ENCODE measurements at regions not wholly inside any gene's neighbourhood (a gene's known extent, or its start where the extent isn't known, plus 50 kb on each side); places are given as distances from the start of the nearest gene placed in this dataset.

DNA sequence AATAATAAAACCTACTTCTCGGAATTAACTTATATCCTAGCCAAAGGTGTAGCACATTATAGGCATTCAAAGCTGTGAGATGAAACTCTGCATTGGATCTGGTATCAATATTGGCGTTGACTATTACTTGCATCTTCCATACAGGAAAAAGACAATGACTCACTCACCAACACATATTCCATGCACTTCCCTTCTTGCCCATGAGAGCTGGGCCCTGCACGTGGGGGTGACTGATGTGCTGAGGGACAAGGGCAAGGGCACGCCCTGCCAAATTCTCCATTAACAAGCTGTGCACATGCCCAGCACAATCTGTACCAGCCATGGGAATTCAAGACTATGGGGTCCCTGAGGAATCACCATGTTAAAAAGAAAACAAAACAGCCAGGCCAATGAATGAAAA lies 188.1 kb upstream of the PDE1C start:
- no peaks in the 10 kb centered on the region for H3K79me2 ChIP-seq (ENCODE audit: insufficient read depth, low read length)
- H3K27ac ChIP-seq (ENCODE audit: low read length): no peak overlapping the region
- no peak overlapping the region for H2AFZ ChIP-seq (ENCODE audit: low read depth, low read length)
- no peak for DNase-seq
- H3K36me3 ChIP-seq (ENCODE audit: insufficient read depth, low read length): no peaks in the 10 kb centered on the region
- no peaks in the 10 kb centered on the region for H3K9me3 ChIP-seq (ENCODE audit: insufficient read depth, low read length, severe bottlenecking)
- no peak overlapping the region for H3K9ac ChIP-seq (ENCODE audit: low read depth, low read length)
- H3K4me1 ChIP-seq (ENCODE audit: insufficient read depth, low read length): no peaks in the 10 kb centered on the region
- no peaks in the 10 kb centered on the region for H4K20me1 ChIP-seq (ENCODE audit: insufficient read depth, low read length)
- TF ChIP-seq, protein P1, sequence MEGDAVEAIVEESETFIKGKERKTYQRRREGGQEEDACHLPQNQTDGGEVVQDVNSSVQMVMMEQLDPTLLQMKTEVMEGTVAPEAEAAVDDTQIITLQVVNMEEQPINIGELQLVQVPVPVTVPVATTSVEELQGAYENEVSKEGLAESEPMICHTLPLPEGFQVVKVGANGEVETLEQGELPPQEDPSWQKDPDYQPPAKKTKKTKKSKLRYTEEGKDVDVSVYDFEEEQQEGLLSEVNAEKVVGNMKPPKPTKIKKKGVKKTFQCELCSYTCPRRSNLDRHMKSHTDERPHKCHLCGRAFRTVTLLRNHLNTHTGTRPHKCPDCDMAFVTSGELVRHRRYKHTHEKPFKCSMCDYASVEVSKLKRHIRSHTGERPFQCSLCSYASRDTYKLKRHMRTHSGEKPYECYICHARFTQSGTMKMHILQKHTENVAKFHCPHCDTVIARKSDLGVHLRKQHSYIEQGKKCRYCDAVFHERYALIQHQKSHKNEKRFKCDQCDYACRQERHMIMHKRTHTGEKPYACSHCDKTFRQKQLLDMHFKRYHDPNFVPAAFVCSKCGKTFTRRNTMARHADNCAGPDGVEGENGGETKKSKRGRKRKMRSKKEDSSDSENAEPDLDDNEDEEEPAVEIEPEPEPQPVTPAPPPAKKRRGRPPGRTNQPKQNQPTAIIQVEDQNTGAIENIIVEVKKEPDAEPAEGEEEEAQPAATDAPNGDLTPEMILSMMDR (IDR thresholded peaks at IDR 0.05; ENCODE audit: borderline replicate concordance, extremely low read depth, low read length, poor library complexity, severe bottlenecking): no peak
- TF ChIP-seq EZH2 (IDR thresholded peaks at IDR 0.05; ENCODE audit: borderline replicate concordance, low read depth, low read length, severe bottlenecking): no peak
- ATAC-seq (ENCODE audit: insufficient read depth, low read depth): no peak
- H3K4me3 ChIP-seq (ENCODE audit: low read depth in 1 of 2, low read length in 2 of 2): no peak overlapping the region
- H3K27me3 ChIP-seq (ENCODE audit: insufficient read depth, low read length, poor library complexity): no peaks in the 10 kb centered on the region
- H3K4me2 ChIP-seq (ENCODE audit: insufficient read depth, low read length): no peak overlapping the region

DNA sequence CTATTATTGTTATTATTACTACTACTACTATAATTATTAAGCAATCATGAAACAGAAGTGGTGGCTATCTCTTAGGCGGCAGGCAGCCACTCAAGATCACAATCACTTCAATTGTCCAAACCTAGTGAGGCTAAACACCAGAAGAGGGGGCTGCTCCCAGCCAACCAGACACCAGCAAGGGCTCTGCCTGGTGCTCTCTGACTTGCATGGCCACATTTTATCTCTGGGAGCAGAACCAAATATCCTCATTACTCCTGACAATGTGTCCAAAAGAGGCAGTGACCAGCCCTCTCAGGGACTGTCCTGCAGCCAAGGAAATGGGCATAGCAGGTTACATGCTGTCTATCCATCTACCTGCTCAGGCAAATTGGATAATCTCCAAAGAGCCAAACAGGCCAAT lies 187.4 kb upstream of the PDE1C start:
- Histone ChIP-seq H3K79me2 (ENCODE audit: insufficient read depth, low read length) (no peaks in the 10 kb centered on the region), H3K4me2 (ENCODE audit: insufficient read depth, low read length) (no peak overlapping the region), H4K20me1 (ENCODE audit: insufficient read depth, low read length) (no peaks in the 10 kb centered on the region), H3K9me3 (ENCODE audit: insufficient read depth, low read length, severe bottlenecking) (no peaks in the 10 kb centered on the region), H3K27ac (ENCODE audit: low read length) (no peak overlapping the region), H3K36me3 (ENCODE audit: insufficient read depth, low read length) (no peaks in the 10 kb centered on the region), H2AFZ (ENCODE audit: low read depth, low read length) (no peak overlapping the region), H3K27me3 (ENCODE audit: insufficient read depth, low read length, poor library complexity) (no peaks in the 10 kb centered on the region), H3K4me1 (ENCODE audit: insufficient read depth, low read length) (no peaks in the 10 kb centered on the region), H3K9ac (ENCODE audit: low read depth, low read length) (no peak overlapping the region), H3K4me3 (ENCODE audit: low read depth in 1 of 2, low read length in 2 of 2) (no peak overlapping the region)
- DNase-seq (no peak), ATAC-seq (ENCODE audit: insufficient read depth, low read depth) (no peak)
- TF ChIP-seq EZH2 (IDR thresholded peaks at IDR 0.05; ENCODE audit: borderline replicate concordance, low read depth, low read length, severe bottlenecking): no peak
- TF ChIP-seq, protein P1 (IDR thresholded peaks at IDR 0.05; ENCODE audit: borderline replicate concordance, extremely low read depth, low read length, poor library complexity, severe bottlenecking): no peak

DNA sequence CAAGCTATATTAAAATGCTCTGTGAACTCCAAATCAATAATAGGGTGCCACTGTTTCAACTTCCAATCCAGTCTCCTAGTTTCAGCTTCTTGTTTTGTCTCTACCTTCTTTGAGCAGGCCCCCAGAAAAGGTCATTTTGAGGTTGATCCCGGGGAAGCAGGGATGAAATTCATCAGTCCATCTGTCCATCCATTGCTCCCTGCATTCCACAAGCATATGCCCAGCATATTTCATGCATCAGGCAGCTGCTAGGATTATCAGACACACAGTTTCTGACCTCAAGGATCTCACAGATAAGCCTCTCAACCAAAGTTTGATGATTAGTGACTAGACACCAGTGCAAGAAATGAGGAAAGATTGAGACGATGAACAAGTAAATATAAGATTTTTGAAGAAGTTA lies 186.6 kb upstream of the PDE1C start:
- no peak for TF ChIP-seq EZH2 (IDR thresholded peaks at IDR 0.05; ENCODE audit: borderline replicate concordance, low read depth, low read length, severe bottlenecking)
- TF ChIP-seq, protein P1 (IDR thresholded peaks at IDR 0.05; ENCODE audit: borderline replicate concordance, extremely low read depth, low read length, poor library complexity, severe bottlenecking): no peak

DNA sequence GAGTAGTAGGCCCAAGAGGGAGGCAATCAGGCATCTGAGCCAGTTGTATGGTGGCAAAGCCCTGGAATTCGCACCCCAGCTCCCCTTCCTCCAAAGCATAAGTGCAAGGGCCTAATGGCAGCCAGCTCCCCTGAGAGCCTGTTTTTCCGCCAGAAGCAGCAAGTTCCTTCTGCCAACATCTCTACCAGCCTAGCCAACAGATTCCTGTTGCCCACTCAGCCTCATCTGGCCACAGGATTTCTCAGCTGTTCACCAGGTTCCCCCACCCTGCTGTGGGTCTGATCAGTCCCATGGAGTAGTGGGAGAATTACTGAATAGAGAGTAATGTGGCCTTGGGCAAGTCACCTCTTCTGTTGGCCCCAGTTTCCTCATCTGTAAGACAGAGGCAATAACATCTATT lies 186.2 kb upstream of the PDE1C start:
- TF ChIP-seq EZH2 (IDR thresholded peaks at IDR 0.05; ENCODE audit: borderline replicate concordance, low read depth, low read length, severe bottlenecking): no peak
- TF ChIP-seq, protein P1 (IDR thresholded peaks at IDR 0.05; ENCODE audit: borderline replicate concordance, extremely low read depth, low read length, poor library complexity, severe bottlenecking): no peak
- H3K79me2 ChIP-seq (ENCODE audit: insufficient read depth, low read length): no peaks in the 10 kb centered on the region
- H3K4me2 ChIP-seq (ENCODE audit: insufficient read depth, low read length): no peak overlapping the region
- H3K9ac ChIP-seq (ENCODE audit: low read depth, low read length): no peak overlapping the region
- ATAC-seq (ENCODE audit: insufficient read depth, low read depth) (no peak), DNase-seq (no peak)
- H4K20me1 ChIP-seq (ENCODE audit: insufficient read depth, low read length): no peaks in the 10 kb centered on the region
- no peaks in the 10 kb centered on the region for H3K36me3 ChIP-seq (ENCODE audit: insufficient read depth, low read length)
- no peaks in the 10 kb centered on the region for H3K27me3 ChIP-seq (ENCODE audit: insufficient read depth, low read length, poor library complexity)
- no peak overlapping the region for H2AFZ ChIP-seq (ENCODE audit: low read depth, low read length)
- H3K4me1 ChIP-seq (ENCODE audit: insufficient read depth, low read length): no peaks in the 10 kb centered on the region
- no peak overlapping the region for H3K27ac ChIP-seq (ENCODE audit: low read length)
- H3K4me3 ChIP-seq (ENCODE audit: low read depth in 1 of 2, low read length in 2 of 2): no peak overlapping the region
- no peaks in the 10 kb centered on the region for H3K9me3 ChIP-seq (ENCODE audit: insufficient read depth, low read length, severe bottlenecking)

More for the DNA sequence above, 186.6 kb upstream of the PDE1C start:
- Histone ChIP-seq H4K20me1 (ENCODE audit: insufficient read depth, low read length) (no peaks in the 10 kb centered on the region), H3K4me3 (ENCODE audit: low read depth in 1 of 2, low read length in 2 of 2) (no peak overlapping the region), H3K4me2 (ENCODE audit: insufficient read depth, low read length) (no peak overlapping the region), H3K36me3 (ENCODE audit: insufficient read depth, low read length) (no peaks in the 10 kb centered on the region), H2AFZ (ENCODE audit: low read depth, low read length) (no peak overlapping the region), H3K27me3 (ENCODE audit: insufficient read depth, low read length, poor library complexity) (no peaks in the 10 kb centered on the region), H3K9ac (ENCODE audit: low read depth, low read length) (no peak overlapping the region), H3K9me3 (ENCODE audit: insufficient read depth, low read length, severe bottlenecking) (no peaks in the 10 kb centered on the region), H3K79me2 (ENCODE audit: insufficient read depth, low read length) (no peaks in the 10 kb centered on the region), H3K4me1 (ENCODE audit: insufficient read depth, low read length) (no peaks in the 10 kb centered on the region), H3K27ac (ENCODE audit: low read length) (no peak overlapping the region)
- ATAC-seq (ENCODE audit: insufficient read depth, low read depth) (no peak), DNase-seq (no peak)

Data from DND-41 (cell line).